Ovary (tissue), 7 donors: ENCODE measurements at regions not wholly inside any gene's neighbourhood (a gene's known extent, or its start where the extent isn't known, plus 50 kb on each side); places are given as distances from the start of the nearest gene placed in this dataset.

ENCODE experiments used
- DNase-seq, 5 donors: peaks; one replicate each; pipeline ENCODE4 v3.0.0-alpha.2; 2019 to 2020
- H3K27ac ChIP-seq, 2 donors: fragments of 200-600 bp; one replicate each; pipeline versions ENCODE4 v1.5.1 to v1.8.0; 2019 to 2022
- H3K27me3 ChIP-seq: fragments of 200-600 bp; one replicate; pipeline ENCODE4 v1.8.0; 2022
- H3K36me3 ChIP-seq: fragments of 200-600 bp; sonication (generic); one replicate; pipeline ENCODE4 v1.5.1; 2019
- H3K4me1 ChIP-seq: one replicate; pipeline ENCODE4 v1.8.1; 2013; ENCODE audit warnings: mild to moderate bottlenecking, moderate library complexity; ENCODE audit not compliant: insufficient read depth
- H3K4me3 ChIP-seq: fragments of 200-600 bp; sonication (generic); one replicate; pipeline ENCODE4 v1.5.1; 2017
- H3K9me3 ChIP-seq, 2 donors: fragments of 200-600 bp in 1 of 2; sonication (generic) in 1 of 2; one replicate each; pipeline versions ENCODE4 v1.5.1 to v1.8.1; 2013 to 2019; ENCODE audit warnings: mild to moderate bottlenecking in 1 of 2, moderate library complexity in 1 of 2
- CTCF ChIP-seq, 3 donors: fragments of 450-650 bp in 2 of 3; fragments of 200-600 bp in 1 of 3; IDR thresholded peaks; one replicate each; pipeline versions ENCODE4 v1.5.1 to v1.8.0; 2016 to 2022; ENCODE audit warnings: antibody characterized with exemption in 3 of 3, mild to moderate bottlenecking in 1 of 3
- EP300 ChIP-seq: sonication (generic); formaldehyde crosslinking; IDR thresholded peaks from one replicate; pipeline ENCODE4 v1.6.1; 2017; ENCODE audit warnings: antibody characterized with exemption
- POLR2A ChIP-seq: fragments of 450-650 bp; IDR thresholded peaks from one replicate; pipeline ENCODE4 v1.6.1; 2017; ENCODE audit warnings: antibody characterized with exemption, mild to moderate bottlenecking, moderate library complexity
- WGBS, 3 donors: extraction: QIAGEN DNeasy Blood & Tissue Kit in 1 of 3; methylation state at CpG; one replicate each; pipeline versions ENCODE4 v1.1.5 to v1.1.7; 2013 to 2017; 5-methylcytosine and 5-hydroxymethylcytosine counted together
- intact Hi-C, 4 donors: fragments of 100-400 bp; cut with DNase I; formaldehyde crosslinking; loops; one replicate each; pipeline versions ENCODE4 v1.11.0 to v1.15.1; 2022 to 2023
- donor health status: DM: no; HTN: no; CAD: no; lungs with moderate emphysema.
- donor health status: DM: no; HTN: no; CAD: no.
- donor health status: Bipolar disorder and iron deficiency.
- donor health status: DM: no; HTN: no; CAD: no.
- donor health status: DM: yes; HTN: yes; CAD: no.

GRCh38 chr4:176856421-176856820 lies 63.7 kb upstream of the VEGFC start:
- Histone ChIP-seq H3K27ac (no peak overlapping the region), H3K4me1 (no peaks in the 10 kb centered on the region), H3K9me3 (no peaks in the 10 kb centered on the region), H3K4me3 (no peak overlapping the region), H3K27me3 (no peaks in the 10 kb centered on the region), H3K36me3 (no peaks in the 10 kb centered on the region)
- 62 to 71% (median 64%) methylated on average over 2 of the region's 2 CpGs for WGBS, 3 donors
- intact Hi-C loops = no loop called here
- no peak for TF ChIP-seq CTCF (IDR thresholded peaks at IDR 0.05)
- TF ChIP-seq EP300 = no peak
- no peak for TF ChIP-seq POLR2A
- no peak for DNase-seq

- no peaks in the 10 kb centered on the region for H3K4me1 ChIP-seq
- no peaks in the 10 kb centered on the region for H3K36me3 ChIP-seq
- no peak overlapping the region for H3K4me3 ChIP-seq
- H3K9me3 ChIP-seq = no peaks in the 10 kb centered on the region
- no peak for DNase-seq
- TF ChIP-seq POLR2A (no peak), EP300 (no peak), CTCF (IDR thresholded peaks at IDR 0.05) (no peak)
- no peaks in the 10 kb centered on the region for H3K27me3 ChIP-seq
- no peak overlapping the region for H3K27ac ChIP-seq
- intact Hi-C loops = no loop called here
These were observed 66.1 kb upstream of the VEGFC start for GRCh38 chr4:176858839-176859238.

GRCh38 chr4:176864238-176864637 lies 71.5 kb upstream of the VEGFC start:
- Histone ChIP-seq H3K4me3 (no peak overlapping the region), H3K9me3 (no peaks in the 10 kb centered on the region), H3K27me3 (no peaks in the 10 kb centered on the region), H3K36me3 (no peaks in the 10 kb centered on the region), H3K4me1 (no peaks in the 10 kb centered on the region), H3K27ac (no peak overlapping the region)
- intact Hi-C loops = no loop called here
- WGBS, 3 donors = 0 to 67% (median 28%) methylated on average over 1 of the region's 1 CpG
- TF ChIP-seq CTCF (IDR thresholded peaks at IDR 0.05) = no peak
- no peak for TF ChIP-seq POLR2A
- no peak for TF ChIP-seq EP300
- DNase-seq = no peak

- Histone ChIP-seq H3K36me3 (no peaks in the 10 kb centered on the region), H3K4me3 (no peak overlapping the region), H3K27me3 (no peaks in the 10 kb centered on the region), H3K27ac (no peak overlapping the region), H3K4me1 (no peaks in the 10 kb centered on the region), H3K9me3 (no peaks in the 10 kb centered on the region)
- TF ChIP-seq CTCF (IDR thresholded peaks at IDR 0.05) (no peak), POLR2A (no peak), EP300 (no peak)
- WGBS, 3 donors = 88 to 93% (median 89%) methylated on average over 2 of the region's 2 CpGs
- DNase-seq = no peak
- intact Hi-C loops = no loop called here
These were observed 76.0 kb upstream of the VEGFC start for GRCh38 chr4:176868676-176869075.

- H3K27me3 ChIP-seq = no peaks in the 10 kb centered on the region
- no peak for TF ChIP-seq CTCF (IDR thresholded peaks at IDR 0.05)
- TF ChIP-seq POLR2A = no peak
- intact Hi-C loops = no loop called here
- no peaks in the 10 kb centered on the region for H3K4me1 ChIP-seq
- no peaks in the 10 kb centered on the region for H3K9me3 ChIP-seq
- 5 to 20% (median 8%) methylated on average over 3 of the region's 3 CpGs for WGBS, 3 donors
- no peak for DNase-seq
- H3K4me3 ChIP-seq = no peak overlapping the region
- no peak overlapping the region for H3K27ac ChIP-seq
- H3K36me3 ChIP-seq = no peaks in the 10 kb centered on the region
These were observed 79.7 kb upstream of the VEGFC start for GRCh38 chr4:176872461-176872860.
